ENCODE measurements at regions not wholly inside any gene's neighbourhood (a gene's known extent, or its start where the extent isn't known, plus 50 kb on each side); places are given as distances from the start of the nearest gene placed in this dataset.

- Histone ChIP-seq H3K4me3 (ENCODE audit: low read depth, low read length) (no peak overlapping the region), H3K9me3 (ENCODE audit: severe bottlenecking) (no peaks in the 10 kb centered on the region), H3K27ac (no peak overlapping the region), H3K27me3 (ENCODE audit: insufficient read depth, low read depth, severe bottlenecking) (no peaks in the 10 kb centered on the region), H3K36me3 (no peaks in the 10 kb centered on the region)
- TF ChIP-seq CTCF (IDR thresholded peaks at IDR 0.05; ENCODE audit: low read depth, low read length): no peak
- DNase-seq: peak; percentile 42
Observed at GRCh38 chr2:64910972-64911433, 78.2 kb upstream of the SLC1A4 start.

GRCh38 chr2:64913357-64913869 lies 75.8 kb upstream of the SLC1A4 start:
- DNase-seq: peak; percentile 83

GRCh38 chr2:64914247-64914646 lies 75.0 kb upstream of the SLC1A4 start:
- TF ChIP-seq CTCF (IDR thresholded peaks at IDR 0.05; ENCODE audit: low read depth, low read length): no peak
- H3K4me3 ChIP-seq (ENCODE audit: low read depth, low read length): no peak overlapping the region
- H3K27me3 ChIP-seq (ENCODE audit: insufficient read depth, low read depth, severe bottlenecking): no peaks in the 10 kb centered on the region
- no peak for DNase-seq
- no peaks in the 10 kb centered on the region for H3K36me3 ChIP-seq
- H3K27ac ChIP-seq: no peak overlapping the region
- H3K9me3 ChIP-seq (ENCODE audit: severe bottlenecking): no peaks in the 10 kb centered on the region

More at GRCh38 chr2:64913357-64913869, 75.8 kb upstream of the SLC1A4 start:
- TF ChIP-seq CTCF (IDR thresholded peaks at IDR 0.05; ENCODE audit: low read depth, low read length): peak; percentile 94
- Histone ChIP-seq H3K27ac (no peak overlapping the region), H3K4me3 (ENCODE audit: low read depth, low read length) (no peak overlapping the region), H3K9me3 (ENCODE audit: severe bottlenecking) (no peaks in the 10 kb centered on the region), H3K36me3 (no peaks in the 10 kb centered on the region), H3K27me3 (ENCODE audit: insufficient read depth, low read depth, severe bottlenecking) (no peaks in the 10 kb centered on the region)

- Histone ChIP-seq H3K27me3 (ENCODE audit: insufficient read depth, low read depth, severe bottlenecking) (no peaks in the 10 kb centered on the region), H3K4me3 (ENCODE audit: low read depth, low read length) (no peak overlapping the region), H3K27ac (no peak overlapping the region), H3K9me3 (ENCODE audit: severe bottlenecking) (no peaks in the 10 kb centered on the region), H3K36me3 (no peaks in the 10 kb centered on the region)
- no peak for DNase-seq
- TF ChIP-seq CTCF (IDR thresholded peaks at IDR 0.05; ENCODE audit: low read depth, low read length): no peak
Observed at GRCh38 chr2:64914735-64915509, 74.3 kb upstream of the SLC1A4 start.

GRCh38 chr2:64915510-64915900 lies 73.7 kb upstream of the SLC1A4 start:
- TF ChIP-seq CTCF (IDR thresholded peaks at IDR 0.05; ENCODE audit: low read depth, low read length): no peak
- Histone ChIP-seq H3K27me3 (ENCODE audit: insufficient read depth, low read depth, severe bottlenecking) (no peaks in the 10 kb centered on the region), H3K4me3 (ENCODE audit: low read depth, low read length) (no peak overlapping the region), H3K27ac (no peak overlapping the region), H3K9me3 (ENCODE audit: severe bottlenecking) (no peaks in the 10 kb centered on the region), H3K36me3 (no peaks in the 10 kb centered on the region)
- no peak for DNase-seq

All from WERI-Rb-1 (cell line).